ENCODE measurements at regions not wholly inside any gene's neighbourhood (a gene's known extent, or its start where the extent isn't known, plus 50 kb on each side); places are given as distances from the start of the nearest gene placed in this dataset.

DNA sequence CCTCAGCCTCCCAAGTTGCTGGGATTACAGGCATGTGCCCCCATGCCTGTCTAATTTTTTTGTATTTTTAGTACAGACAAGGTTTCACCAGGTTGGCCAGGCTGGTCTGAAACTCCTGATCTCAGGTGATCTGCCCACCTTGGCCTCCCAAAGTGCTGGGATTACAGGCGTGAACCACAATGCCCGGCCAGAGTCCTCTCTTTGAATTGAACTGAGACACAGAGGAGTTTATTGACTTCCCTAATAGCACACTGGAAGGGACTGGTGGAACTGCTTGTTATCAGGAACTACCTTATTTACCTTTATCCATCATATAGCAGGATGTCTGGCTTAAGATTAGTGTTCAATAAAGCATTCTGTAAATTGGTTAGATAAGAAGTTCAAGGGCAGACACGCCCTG is 613.8 kb downstream of the EFNB2 start:
- TF ChIP-seq, protein P1, sequence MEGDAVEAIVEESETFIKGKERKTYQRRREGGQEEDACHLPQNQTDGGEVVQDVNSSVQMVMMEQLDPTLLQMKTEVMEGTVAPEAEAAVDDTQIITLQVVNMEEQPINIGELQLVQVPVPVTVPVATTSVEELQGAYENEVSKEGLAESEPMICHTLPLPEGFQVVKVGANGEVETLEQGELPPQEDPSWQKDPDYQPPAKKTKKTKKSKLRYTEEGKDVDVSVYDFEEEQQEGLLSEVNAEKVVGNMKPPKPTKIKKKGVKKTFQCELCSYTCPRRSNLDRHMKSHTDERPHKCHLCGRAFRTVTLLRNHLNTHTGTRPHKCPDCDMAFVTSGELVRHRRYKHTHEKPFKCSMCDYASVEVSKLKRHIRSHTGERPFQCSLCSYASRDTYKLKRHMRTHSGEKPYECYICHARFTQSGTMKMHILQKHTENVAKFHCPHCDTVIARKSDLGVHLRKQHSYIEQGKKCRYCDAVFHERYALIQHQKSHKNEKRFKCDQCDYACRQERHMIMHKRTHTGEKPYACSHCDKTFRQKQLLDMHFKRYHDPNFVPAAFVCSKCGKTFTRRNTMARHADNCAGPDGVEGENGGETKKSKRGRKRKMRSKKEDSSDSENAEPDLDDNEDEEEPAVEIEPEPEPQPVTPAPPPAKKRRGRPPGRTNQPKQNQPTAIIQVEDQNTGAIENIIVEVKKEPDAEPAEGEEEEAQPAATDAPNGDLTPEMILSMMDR (IDR thresholded peaks at IDR 0.05), result no peak
- TF ChIP-seq POLR2AphosphoS5 (IDR thresholded peaks at IDR 0.05; ENCODE audit: insufficient read depth in 1 of 2, low read depth in 1 of 2), result no peak

Measured in vagina (tissue), 2 donors.